K562 (cell line): ENCODE measurements at regions not wholly inside any gene's neighbourhood (a gene's known extent, or its start where the extent isn't known, plus 50 kb on each side); places are given as distances from the start of the nearest gene placed in this dataset.
A peak's percentile ranks its signal among the peaks of the same experiment; 100 is the strongest.

Experiments used
- ATAC-seq: fragments of 200-7000 bp; cut with Tn5 transposase; 3 replicates; pipeline ENCODE4 v1.9.1; 2020; ENCODE audit warnings: moderate library complexity
- BruUV-seq: library from RNA; stranded (reverse); fragments of 400-500 nt; replicated peaks from 2 replicates; lab custom pipeline; 2021; lab: Mats Ljungman, UMichigan
- CTCF ChIA-PET: fragments of 300-600 bp; formaldehyde crosslinking; extraction: SDS; loops from one replicate; lab custom pipeline; 2021; ENCODE audit warnings: low intra/inter-chr PET ratio; lab: Yijun Ruan, JAX
- POLR2A ChIA-PET: fragments of 300-600, 350-650 bp; sonication (Branson Sonifier 250); formaldehyde crosslinking; extraction: SDS; loops from one replicate; lab custom pipeline; 2021; ENCODE audit warnings: antibody characterized with exemption, inconsistent platforms; lab: Yijun Ruan, JAX
- DNase-seq, 4 experiments: peaks; one replicate each; pipeline versions ENCODE4 v3.0.0 to v3.0.0-alpha.2; 2011 to 2018; ENCODE audit warnings: low spot score in 3 of 4, mixed read lengths in 3 of 4; ENCODE audit errors: extremely low read depth in 1 of 4
- FAIRE-seq: peaks from 2 replicates; lab custom pipeline; 2011; peaks lifted over from hg19 to GRCh38; lab: Jason Lieb, UNC
- H2AFZ ChIP-seq: 2 replicates; pipeline ENCODE4 v1.6.0; 2011; ENCODE audit warnings: low read depth, low read length, control low read depth, inconsistent platforms
- H3K27ac ChIP-seq: fragments of 200-600 bp; 3 replicates; pipeline ENCODE4 v1.8.0; 2011; ENCODE audit warnings: low read depth, mild to moderate bottlenecking, control low read depth, inconsistent platforms, low read length, moderate library complexity, mixed read lengths; ENCODE audit errors: extremely low read depth
- H3K27me3 ChIP-seq, 2 experiments: fragments of 300-600 bp in 1 of 2; 2 replicates in 1 of 2; 3 replicates in 1 of 2; pipeline versions ENCODE4 v1.6.0 to v1.8.0; 2011; ENCODE audit warnings: inconsistent platforms in 2 of 2, low read length in 2 of 2, mild to moderate bottlenecking in 1 of 2, mixed read lengths in 1 of 2, moderate library complexity in 1 of 2; ENCODE audit not compliant: control insufficient read depth in 2 of 2, insufficient read depth in 2 of 2
- H3K36me3 ChIP-seq: fragments of 300-600 bp; 3 replicates; pipeline ENCODE4 v1.8.0; 2011; ENCODE audit warnings: mild to moderate bottlenecking, low read length, inconsistent platforms; ENCODE audit not compliant: control insufficient read depth, insufficient read depth
- H3K4me1 ChIP-seq, 2 experiments: fragments of 200-600 bp in 1 of 2; replicated peaks in 1 of 2; 2 replicates in 1 of 2; 3 replicates in 1 of 2; pipeline versions ENCODE4 v1.5.1 to v1.8.0; 2011; ENCODE audit warnings: inconsistent platforms in 2 of 2, low read length in 2 of 2, mild to moderate bottlenecking in 1 of 2, mixed read lengths in 1 of 2, moderate library complexity in 1 of 2; ENCODE audit not compliant: control insufficient read depth in 2 of 2, insufficient read depth in 2 of 2
- H3K4me2 ChIP-seq: 2 replicates; pipeline ENCODE4 v1.6.1; 2011; ENCODE audit warnings: low read length, control low read depth, inconsistent platforms, mixed read lengths; ENCODE audit not compliant: insufficient read depth
- H3K4me3 ChIP-seq: fragments of 200-600 bp; sonication (generic), shearing (Covaris generic); 2 replicates; pipeline ENCODE4 v1.5.1; 2016; ENCODE audit warnings: control low read depth, inconsistent platforms
- H3K79me2 ChIP-seq: fragments of 200-600 bp; 3 replicates; pipeline ENCODE4 v1.8.0; 2011; ENCODE audit warnings: low read length, inconsistent platforms; ENCODE audit not compliant: control insufficient read depth, insufficient read depth
- H3K9ac ChIP-seq, 2 experiments: 2 replicates each; pipeline versions ENCODE4 v1.6.0 to v1.6.1; 2011; ENCODE audit warnings: low read depth in 2 of 2, low read length in 2 of 2, control low read depth in 1 of 2, inconsistent platforms in 1 of 2, mild to moderate bottlenecking in 1 of 2, mixed read lengths in 1 of 2; ENCODE audit not compliant: insufficient read depth in 1 of 2
- H3K9me1 ChIP-seq: one replicate; pipeline ENCODE4 v1.6.0; 2011; ENCODE audit warnings: inconsistent platforms, mild to moderate bottlenecking, low read length, moderate library complexity; ENCODE audit not compliant: control insufficient read depth, insufficient read depth
- H3K9me3 ChIP-seq: replicated peaks from 2 replicates; pipeline ENCODE4 v1.5.1; 2011; ENCODE audit warnings: low read depth, low read length, inconsistent platforms; ENCODE audit not compliant: control insufficient read depth, insufficient read depth
- H4K20me1 ChIP-seq: replicated peaks from 2 replicates; pipeline ENCODE4 v1.6.1; 2011; ENCODE audit warnings: low read length, inconsistent platforms, mixed read lengths; ENCODE audit not compliant: control insufficient read depth, insufficient read depth
- CHD7 ChIP-seq: fragments of 200-600 bp; sonication (generic); IDR thresholded peaks from one replicate; pipeline ENCODE4 v1.6.1; 2012; ENCODE audit warnings: mild to moderate bottlenecking, low read depth, low read length, inconsistent platforms
- FUS ChIP-seq: fragments of 200-400 bp; formaldehyde crosslinking; optimal IDR thresholded peaks from 2 replicates; pipeline ENCODE3; 2017; ENCODE audit warnings: low read depth, low read length
- POLR2AphosphoS5 ChIP-seq: IDR thresholded peaks from 2 replicates; pipeline ENCODE4 v1.6.1; 2011; ENCODE audit warnings: mild to moderate bottlenecking, low read depth, low read length, moderate library complexity; ENCODE audit not compliant: control insufficient read depth, insufficient read depth
- RBM14 ChIP-seq: fragments of 200-400 bp; formaldehyde crosslinking; IDR thresholded peaks from 2 replicates; pipeline ENCODE4 v1.6.1; 2018; ENCODE audit warnings: low read depth, mild to moderate bottlenecking, low read length, moderate library complexity, borderline replicate concordance; ENCODE audit not compliant: insufficient read depth
- SRSF7 ChIP-seq: fragments of 200-400 bp; formaldehyde crosslinking; optimal IDR thresholded peaks from 2 replicates; pipeline ENCODE3; 2017; ENCODE audit warnings: mild to moderate bottlenecking, low read depth, low read length
- SRSF9 ChIP-seq: fragments of 200-400 bp; formaldehyde crosslinking; IDR thresholded peaks from 2 replicates; pipeline ENCODE4 v1.6.1; 2017; ENCODE audit warnings: low read depth, low read length, borderline replicate concordance
- ZNF239 ChIP-seq: fragments of 250-450 bp; sonication (Bioruptor Pico); IDR thresholded peaks from 2 replicates; pipeline ENCODE4 v1.4.0; 2020; ENCODE audit warnings: mild to moderate bottlenecking
- ZNF644 ChIP-seq: fragments of 200-800 bp; sonication (Bioruptor generic); IDR thresholded peaks from 2 replicates; pipeline ENCODE4 v1.6.1; 2016; ENCODE audit warnings: low read depth, missing genetic modification characterization, missing compliant biosample characterization
- WGBS: fragments of 100-300 bp; shearing (Covaris generic); methylation state at CpG from one replicate; pipeline ENCODE4 v1.1.6; 2016; ENCODE audit warnings: low coverage, mixed read lengths; ENCODE audit not compliant: insufficient coverage; ENCODE audit errors: missing lambda C conversion rate; 5-methylcytosine and 5-hydroxymethylcytosine counted together
- in situ Hi-C: fragments of 300-500 bp; cut with MboI; formaldehyde crosslinking; loops from 4 replicates; pipeline ENCODE4 v1.15.0; 2018; ENCODE audit warnings: inconsistent platforms, mixed read lengths
- intact Hi-C: fragments of 100-400 bp; cut with micrococcal nuclease; formaldehyde crosslinking; loops from 2 replicates; pipeline ENCODE4 v1.14.2; 2022
- TF ChIP-seq, protein P1 (sequence below): sonication (generic); formaldehyde crosslinking; IDR thresholded peaks from 2 replicates; pipeline ENCODE4 v1.8.1; 2022; ENCODE audit warnings: missing genetic modification reagents

DNA sequence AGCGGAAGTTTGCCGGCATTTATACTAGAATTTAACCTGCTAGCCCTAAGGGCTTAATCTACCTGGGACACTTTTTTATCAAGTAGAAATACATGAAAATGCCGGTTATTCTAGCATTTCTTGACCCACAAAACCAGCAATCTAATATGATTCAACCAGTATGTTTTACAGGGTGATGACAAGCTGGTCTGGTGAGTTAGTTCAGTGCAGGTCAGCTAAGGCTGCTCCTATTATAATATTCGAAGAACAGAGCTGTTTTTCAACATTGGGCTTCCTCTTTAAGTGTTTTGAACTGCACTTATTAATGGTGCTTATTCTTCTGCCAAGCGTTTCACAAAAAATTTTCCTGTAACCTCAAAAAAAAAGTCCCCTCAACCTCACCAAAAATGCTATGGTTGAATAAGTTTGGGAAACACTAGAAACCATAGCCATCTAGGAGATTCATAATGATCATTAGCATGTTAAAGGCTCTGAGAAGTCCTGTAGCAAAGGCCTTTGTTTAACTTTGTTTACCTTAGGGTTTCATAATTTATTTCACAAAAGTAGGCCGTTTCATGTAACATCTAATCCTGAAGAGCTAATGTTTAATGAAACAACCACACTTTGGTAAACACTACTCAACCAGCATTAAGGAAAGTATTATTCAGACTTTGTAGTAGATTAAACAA is 526.6 kb downstream of the KLF12 start:
- Histone ChIP-seq H3K9me1 (no peaks in the 10 kb centered on the region), H3K9ac (no peak overlapping the region), H3K27me3 (no peaks in the 10 kb centered on the region), H4K20me1 (no peaks in the 10 kb centered on the region), H3K36me3 (no peaks in the 10 kb centered on the region), H3K4me1 (no peaks in the 10 kb centered on the region), H3K9me3 (no peaks in the 10 kb centered on the region), H3K79me2 (no peaks in the 10 kb centered on the region), H3K4me2 (no peak overlapping the region), H3K27ac (no peak overlapping the region), H2AFZ (no peak overlapping the region), H3K4me3 (no peak overlapping the region)
- WGBS: 0% methylated on average over 6 of the region's 6 CpGs
- ChIA-PET POLR2A (no interaction called here), CTCF (no interaction called here)
- intact Hi-C loops: no loop called here
- BruUV-seq: no TSS peak
- no peak for TF ChIP-seq POLR2AphosphoS5
- no peak for TF ChIP-seq CHD7
- TF ChIP-seq SRSF7: no peak
- no peak for TF ChIP-seq ZNF644 (tag)
- no peak for TF ChIP-seq SRSF9
- TF ChIP-seq ZNF239 (CRISPR knock-in tag): peak; percentile 89
- TF ChIP-seq RBM14: no peak
- no peak for TF ChIP-seq FUS
- TF ChIP-seq, protein P1, sequence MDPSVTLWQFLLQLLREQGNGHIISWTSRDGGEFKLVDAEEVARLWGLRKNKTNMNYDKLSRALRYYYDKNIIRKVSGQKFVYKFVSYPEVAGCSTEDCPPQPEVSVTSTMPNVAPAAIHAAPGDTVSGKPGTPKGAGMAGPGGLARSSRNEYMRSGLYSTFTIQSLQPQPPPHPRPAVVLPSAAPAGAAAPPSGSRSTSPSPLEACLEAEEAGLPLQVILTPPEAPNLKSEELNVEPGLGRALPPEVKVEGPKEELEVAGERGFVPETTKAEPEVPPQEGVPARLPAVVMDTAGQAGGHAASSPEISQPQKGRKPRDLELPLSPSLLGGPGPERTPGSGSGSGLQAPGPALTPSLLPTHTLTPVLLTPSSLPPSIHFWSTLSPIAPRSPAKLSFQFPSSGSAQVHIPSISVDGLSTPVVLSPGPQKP (CRISPR knock-in tag): no peak
- FAIRE-seq (no peak), ATAC-seq (no peak), DNase-seq (no peak)
- in situ Hi-C loops: no loop called here
